Mammary epithelial cell (primary cell): ENCODE measurements at regions not wholly inside any gene's neighbourhood (a gene's known extent, or its start where the extent isn't known, plus 50 kb on each side); places are given as distances from the start of the nearest gene placed in this dataset.

Source experiments
- CTCF ChIP-seq, 2 donors: IDR thresholded peaks in 1 of 2; conservative IDR thresholded peaks in 1 of 2; 2 replicates each; pipeline ENCODE4 v1.5.1; 2011 to 2012; ENCODE audit warnings: inconsistent platforms in 2 of 2, low read length in 2 of 2, mild to moderate bottlenecking in 2 of 2, control low read depth in 1 of 2, low read depth in 1 of 2; ENCODE audit not compliant: insufficient read depth in 1 of 2; ENCODE audit errors: extremely low read depth in 1 of 2
- EZH2 ChIP-seq: IDR thresholded peaks from 2 replicates; pipeline ENCODE4 v1.6.1; 2012; ENCODE audit warnings: low read length, inconsistent platforms, borderline replicate concordance

- TF ChIP-seq EZH2: no peak
- no peak for TF ChIP-seq CTCF (conservative IDR thresholded peaks at IDR 0.05 in 1 of 2, IDR thresholded peaks at IDR 0.05 in 1 of 2; ENCODE audit: extremely low read depth in 1 of 2, insufficient read depth in 1 of 2, low read depth in 1 of 2, low read length in 2 of 2)
Observed at GRCh38 chr18:2256577-2256976, 314.7 kb downstream of the METTL4 start.
